Right lobe of liver (tissue), 6 donors: ENCODE measurements at regions not wholly inside any gene's neighbourhood (a gene's known extent, or its start where the extent isn't known, plus 50 kb on each side); places are given as distances from the start of the nearest gene placed in this dataset.
"Not testable (repeated sequence)": the region's sequence is repeated elsewhere in the genome, so short reads cannot be mapped to it uniquely, and the experiment has no call there.

Source experiments
- ATAC-seq, 4 donors: fragments of 200-7000 bp; cut with Tn5 transposase; one replicate each; pipeline ENCODE4 v1.9.1; 2020; ENCODE audit warnings: mild to moderate bottlenecking in 4 of 4, moderate library complexity in 4 of 4
- DNase-seq, 3 donors: peaks; one replicate each; pipeline ENCODE4 v3.0.0-alpha.2; 2020
- H3K27ac ChIP-seq, 3 donors: fragments of 200-600 bp; one replicate each; pipeline ENCODE4 v1.8.0; 2022
- H3K27me3 ChIP-seq, 2 donors: fragments of 200-600 bp; one replicate each; pipeline ENCODE4 v1.8.0; 2022
- H3K36me3 ChIP-seq, 4 donors: fragments of 200-600 bp; sonication (generic) in 1 of 4; one replicate each; pipeline versions ENCODE4 v1.5.1 to v1.8.0; 2017 to 2022; ENCODE audit warnings: control low read depth in 1 of 4
- H3K4me1 ChIP-seq, 4 donors: fragments of 200-600 bp; sonication (generic) in 1 of 4; one replicate each; pipeline versions ENCODE4 v1.5.1 to v1.8.0; 2017 to 2022; ENCODE audit warnings: control low read depth in 1 of 4
- H3K4me3 ChIP-seq, 3 donors: fragments of 200-600 bp; one replicate each; pipeline ENCODE4 v1.8.0; 2022
- H3K9me3 ChIP-seq, 4 donors: fragments of 200-600 bp; sonication (generic) in 1 of 4; one replicate each; pipeline versions ENCODE4 v1.5.1 to v1.8.0; 2017 to 2022; ENCODE audit warnings: control low read depth in 1 of 4
- POLR2A ChIP-seq: fragments of 450-650 bp; IDR thresholded peaks from one replicate; pipeline ENCODE4 v1.6.1; 2017; ENCODE audit warnings: antibody characterized with exemption, mild to moderate bottlenecking
- WGBS: methylation state at CpG from one replicate; pipeline ENCODE4 v1.1.6; 2018; ENCODE audit warnings: low coverage, low lambda C conversion rate; ENCODE audit not compliant: insufficient coverage; ENCODE audit errors: missing lambda C conversion rate; 5-methylcytosine and 5-hydroxymethylcytosine counted together
- intact Hi-C, 2 donors: fragments of 100-400 bp; cut with DNase I; formaldehyde crosslinking; loops; one replicate each; pipeline versions ENCODE4 v1.11.2 to v1.14.1; 2022
- TF ChIP-seq, protein P1 (sequence below), 4 donors: fragments of 200-600 bp in 3 of 4; fragments of 450-650 bp in 1 of 4; IDR thresholded peaks; one replicate each; pipeline versions ENCODE4 v1.5.1 to v1.8.0; 2016 to 2022; ENCODE audit warnings: antibody characterized with exemption in 4 of 4, mild to moderate bottlenecking in 2 of 4
- donor health status: DM: no; HTN: yes; CAD: no.
- donor health status: DM: no; HTN: no; CAD: no.
- donor health status: DM: no; HTN: no; CAD: no.
- donor health status: DM: no; HTN: yes; CAD: no.
- donor health status: DM: no; HTN: yes; CAD: no.

DNA sequence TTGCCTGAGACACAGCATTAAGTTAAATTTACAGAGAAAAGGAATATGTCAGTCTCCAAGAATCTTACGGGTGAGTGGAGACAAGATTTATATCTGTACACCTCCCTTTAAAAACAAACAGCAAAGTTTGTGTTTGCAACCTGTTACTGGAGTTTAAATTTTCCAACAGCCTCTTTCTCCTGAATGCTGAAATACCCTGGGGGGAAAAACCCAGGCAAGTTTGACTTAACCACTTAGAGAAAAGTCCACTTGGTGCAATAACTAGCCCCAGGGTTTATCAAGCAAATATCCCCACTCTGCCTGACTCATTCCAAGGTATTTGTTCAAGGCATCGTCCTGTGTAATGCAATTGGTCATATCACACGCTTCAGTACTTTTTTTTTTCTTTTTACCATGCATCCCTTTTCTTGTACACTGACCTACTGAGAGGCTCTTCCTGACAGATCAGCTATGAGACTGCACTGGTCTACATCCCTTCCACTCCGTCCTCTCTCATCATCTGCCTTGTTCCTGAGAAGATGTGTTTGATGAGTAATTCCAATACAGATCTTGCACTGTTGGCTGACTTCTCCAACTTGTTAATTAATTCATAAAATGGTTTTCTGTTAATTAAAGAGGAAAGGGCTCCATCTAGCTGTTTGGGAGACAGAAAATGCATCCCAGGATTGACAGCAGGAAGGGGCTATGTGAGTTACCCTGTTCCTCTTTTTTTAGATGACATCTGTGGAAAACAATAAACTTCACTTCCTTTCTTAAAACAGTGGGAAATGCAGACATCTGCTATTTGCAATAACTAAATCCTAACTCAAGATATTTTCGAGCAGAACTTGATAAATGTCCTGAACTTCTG lies 212.5 kb upstream of the IRS2 start:
- 23% methylated on average over 5 of the region's 5 CpGs for WGBS
- Histone ChIP-seq H3K4me1 (peaks cover 0 to 24% (median 5%) of the 10 kb centered on the region in 4 donors), H3K27me3 (no peaks in the 10 kb centered on the region), H3K36me3 (no peaks in the 10 kb centered on the region), H3K9me3 (no peaks in the 10 kb centered on the region), H3K4me3 (no peak overlapping the region), H3K27ac (peak overlapping the region in 2 of 3 donors; percentile 55 to 63)
- TF ChIP-seq, protein P1, sequence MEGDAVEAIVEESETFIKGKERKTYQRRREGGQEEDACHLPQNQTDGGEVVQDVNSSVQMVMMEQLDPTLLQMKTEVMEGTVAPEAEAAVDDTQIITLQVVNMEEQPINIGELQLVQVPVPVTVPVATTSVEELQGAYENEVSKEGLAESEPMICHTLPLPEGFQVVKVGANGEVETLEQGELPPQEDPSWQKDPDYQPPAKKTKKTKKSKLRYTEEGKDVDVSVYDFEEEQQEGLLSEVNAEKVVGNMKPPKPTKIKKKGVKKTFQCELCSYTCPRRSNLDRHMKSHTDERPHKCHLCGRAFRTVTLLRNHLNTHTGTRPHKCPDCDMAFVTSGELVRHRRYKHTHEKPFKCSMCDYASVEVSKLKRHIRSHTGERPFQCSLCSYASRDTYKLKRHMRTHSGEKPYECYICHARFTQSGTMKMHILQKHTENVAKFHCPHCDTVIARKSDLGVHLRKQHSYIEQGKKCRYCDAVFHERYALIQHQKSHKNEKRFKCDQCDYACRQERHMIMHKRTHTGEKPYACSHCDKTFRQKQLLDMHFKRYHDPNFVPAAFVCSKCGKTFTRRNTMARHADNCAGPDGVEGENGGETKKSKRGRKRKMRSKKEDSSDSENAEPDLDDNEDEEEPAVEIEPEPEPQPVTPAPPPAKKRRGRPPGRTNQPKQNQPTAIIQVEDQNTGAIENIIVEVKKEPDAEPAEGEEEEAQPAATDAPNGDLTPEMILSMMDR (IDR thresholded peaks at IDR 0.05), result no peak
- TF ChIP-seq POLR2A, result no peak
- peak; percentile 63 to 87 (median 82) for ATAC-seq
- intact Hi-C loops, result no loop called here
- DNase-seq, result no peak

DNA sequence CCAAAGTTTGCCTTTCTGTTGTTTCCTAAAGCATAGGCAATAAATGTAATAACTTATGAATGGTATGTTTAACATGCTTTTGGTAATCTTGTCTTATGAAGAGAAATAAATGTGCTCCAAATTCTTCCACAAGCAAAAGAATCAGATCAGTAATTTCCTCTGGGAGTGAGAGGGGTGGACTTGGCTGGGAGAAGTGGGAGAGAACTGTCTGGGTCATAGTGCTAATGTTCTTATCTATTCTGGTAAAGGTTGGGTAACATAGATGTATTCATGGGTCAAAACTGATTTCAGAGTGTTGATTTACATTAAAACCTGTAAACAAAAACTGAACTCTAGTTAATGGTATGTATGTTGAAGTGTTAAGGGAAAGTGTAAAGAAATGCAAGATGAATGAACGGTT lies 211.7 kb upstream of the IRS2 start:
- peaks cover 0 to 24% (median 5%) of the 10 kb centered on the region in 4 donors for H3K4me1 ChIP-seq
- TF ChIP-seq, protein P1 (IDR thresholded peaks at IDR 0.05), result no peak
- TF ChIP-seq POLR2A, result no peak
- H3K9me3 ChIP-seq, result no peaks in the 10 kb centered on the region
- no peak overlapping the region for H3K4me3 ChIP-seq
- no peaks in the 10 kb centered on the region for H3K36me3 ChIP-seq
- DNase-seq (no peak), ATAC-seq (peak; percentile 71 to 80 (median 76))
- no peaks in the 10 kb centered on the region for H3K27me3 ChIP-seq
- peak overlapping the region in 2 of 3 donors; percentile 55 to 63 for H3K27ac ChIP-seq
- intact Hi-C loops, result no loop called here
- 29% methylated on average over 1 of the region's 1 CpG for WGBS

DNA sequence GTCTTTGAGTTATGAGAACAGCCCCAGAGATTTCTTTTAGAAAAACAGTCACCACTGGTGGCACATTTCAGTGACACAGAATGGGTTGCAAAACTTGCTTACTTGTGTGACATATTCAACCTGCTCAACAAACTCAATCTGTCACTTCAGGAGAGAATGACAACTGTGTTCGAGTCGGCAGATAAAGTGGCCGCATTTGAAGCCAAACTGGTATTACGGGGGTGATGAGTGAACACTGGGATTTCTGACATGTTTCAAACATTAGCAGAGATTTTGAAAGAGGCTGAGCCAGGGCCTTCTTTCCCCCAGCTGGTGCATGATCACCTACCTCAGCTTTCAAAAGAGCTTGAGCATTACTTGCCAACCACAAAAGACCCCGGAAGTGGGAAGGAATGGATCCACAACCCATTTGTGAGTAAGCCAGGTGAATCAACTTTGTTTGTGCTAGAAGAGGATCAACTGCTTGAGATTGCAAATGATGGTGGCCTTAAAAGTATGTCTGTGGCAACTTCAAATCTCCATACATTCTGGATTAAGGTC lies 210.7 kb upstream of the IRS2 start:
- ATAC-seq, H3K36me3 ChIP-seq, DNase-seq, H3K4me3 ChIP-seq, H3K27ac ChIP-seq, H3K9me3 ChIP-seq, intact Hi-C loops, H3K27me3 ChIP-seq: not testable (repeated sequence)
- H3K4me1 ChIP-seq, result peaks cover 0 to 24% (median 5%) of the 10 kb centered on the region in 4 donors
- 74% methylated on average over 5 of the region's 5 CpGs for WGBS

DNA sequence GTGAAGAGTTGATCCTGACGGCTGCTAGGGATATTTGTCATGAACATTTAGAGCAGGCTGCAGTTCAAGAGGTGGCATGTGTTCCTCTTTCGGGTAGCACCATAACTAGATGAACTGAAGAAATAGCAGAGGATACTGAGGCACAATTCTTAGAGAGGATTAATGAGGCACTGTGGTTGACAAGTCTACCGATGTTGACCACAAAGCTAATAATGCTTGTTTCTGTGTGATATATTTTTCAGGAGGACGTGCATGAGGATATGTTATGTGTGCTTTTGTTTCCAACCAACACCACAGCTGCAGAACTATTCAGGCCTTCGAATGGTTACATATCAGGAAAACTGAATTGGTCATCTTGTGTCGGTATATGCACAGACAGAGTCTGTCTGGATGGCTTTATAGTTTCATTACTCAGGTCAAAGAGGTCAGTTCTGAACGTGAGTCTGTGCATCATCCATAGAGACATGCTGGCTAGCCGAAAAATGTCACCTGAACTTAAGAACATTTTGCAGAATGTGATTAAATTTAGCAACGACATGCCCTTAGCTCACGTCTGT lies 210.1 kb upstream of the IRS2 start:
- TF ChIP-seq, protein P1 (IDR thresholded peaks at IDR 0.05), result no peak
- no peak for TF ChIP-seq POLR2A
- no peaks in the 10 kb centered on the region for H3K9me3 ChIP-seq
- intact Hi-C loops, result no loop called here
- no peak overlapping the region for H3K27ac ChIP-seq
- DNase-seq, result no peak
- H3K4me3 ChIP-seq, result no peak overlapping the region
- H3K36me3 ChIP-seq, result no peaks in the 10 kb centered on the region
- ATAC-seq, result no peak
- H3K4me1 ChIP-seq, result peaks cover 0 to 24% (median 5%) of the 10 kb centered on the region in 4 donors
- WGBS, result 65% methylated on average over 9 of the region's 10 CpGs
- no peaks in the 10 kb centered on the region for H3K27me3 ChIP-seq

DNA sequence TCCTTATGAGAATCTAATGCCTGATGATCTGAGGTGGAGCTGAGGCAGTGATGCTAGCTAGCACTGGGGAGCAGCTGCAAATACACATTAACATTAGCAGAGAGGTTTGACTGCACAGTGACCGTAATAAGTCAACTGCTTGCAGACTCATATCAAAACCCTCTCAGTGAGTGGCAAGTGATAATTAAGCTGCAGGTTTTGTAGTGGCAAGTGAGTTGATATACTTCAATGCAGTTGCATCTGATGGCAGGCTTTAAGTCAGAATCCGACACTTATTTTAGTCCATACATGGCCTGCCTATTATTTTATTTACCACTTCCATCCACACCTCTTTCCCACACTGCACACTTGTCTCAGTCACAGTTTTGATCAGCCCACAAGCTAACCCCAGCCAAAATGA lies 209.2 kb upstream of the IRS2 start:
- TF ChIP-seq POLR2A, result no peak
- TF ChIP-seq, protein P1 (IDR thresholded peaks at IDR 0.05), result no peak
- ATAC-seq (no peak), DNase-seq (no peak)
- peaks cover 0 to 24% (median 5%) of the 10 kb centered on the region in 4 donors for H3K4me1 ChIP-seq
- H3K9me3 ChIP-seq, result no peaks in the 10 kb centered on the region
- no peaks in the 10 kb centered on the region for H3K36me3 ChIP-seq
- intact Hi-C loops, result no loop called here
- WGBS, result 88% methylated on average over 2 of the region's 2 CpGs
- no peak overlapping the region for H3K27ac ChIP-seq
- no peak overlapping the region for H3K4me3 ChIP-seq
- no peaks in the 10 kb centered on the region for H3K27me3 ChIP-seq
